ENCODE measurements at regions not wholly inside any gene's neighbourhood (a gene's known extent, or its start where the extent isn't known, plus 50 kb on each side); places are given as distances from the start of the nearest gene placed in this dataset.

DNA sequence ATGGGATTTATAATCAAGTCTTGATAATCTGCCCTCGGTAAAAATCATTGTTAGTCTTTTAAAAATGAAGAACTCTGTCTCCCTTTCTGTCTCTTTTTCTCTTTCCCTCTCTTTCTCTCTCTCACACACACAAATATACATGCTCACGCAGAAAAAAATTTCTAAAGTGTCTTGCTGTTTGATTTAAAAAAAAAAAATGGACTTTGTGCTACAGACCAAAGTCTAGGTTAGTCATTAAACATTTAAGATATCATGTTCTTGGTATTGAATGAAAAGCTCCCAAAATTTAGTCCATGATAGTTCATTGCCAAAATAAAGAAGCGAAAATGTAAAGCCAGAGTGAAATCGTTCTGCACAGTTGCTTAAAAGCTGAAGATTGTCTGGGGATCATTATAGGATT, 665.8 kb downstream of the SORCS1 start (continued):
- TF ChIP-seq, protein P1, sequence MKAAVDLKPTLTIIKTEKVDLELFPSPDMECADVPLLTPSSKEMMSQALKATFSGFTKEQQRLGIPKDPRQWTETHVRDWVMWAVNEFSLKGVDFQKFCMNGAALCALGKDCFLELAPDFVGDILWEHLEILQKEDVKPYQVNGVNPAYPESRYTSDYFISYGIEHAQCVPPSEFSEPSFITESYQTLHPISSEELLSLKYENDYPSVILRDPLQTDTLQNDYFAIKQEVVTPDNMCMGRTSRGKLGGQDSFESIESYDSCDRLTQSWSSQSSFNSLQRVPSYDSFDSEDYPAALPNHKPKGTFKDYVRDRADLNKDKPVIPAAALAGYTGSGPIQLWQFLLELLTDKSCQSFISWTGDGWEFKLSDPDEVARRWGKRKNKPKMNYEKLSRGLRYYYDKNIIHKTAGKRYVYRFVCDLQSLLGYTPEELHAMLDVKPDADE (IDR thresholded peaks at IDR 0.05), result no peak
- TF ChIP-seq POLR2AphosphoS5 (IDR thresholded peaks at IDR 0.05; ENCODE audit: low read depth) (no peak), EZH2 (IDR thresholded peaks at IDR 0.05; ENCODE audit: low read depth, unreplicated experiment) (no peak)

DNA sequence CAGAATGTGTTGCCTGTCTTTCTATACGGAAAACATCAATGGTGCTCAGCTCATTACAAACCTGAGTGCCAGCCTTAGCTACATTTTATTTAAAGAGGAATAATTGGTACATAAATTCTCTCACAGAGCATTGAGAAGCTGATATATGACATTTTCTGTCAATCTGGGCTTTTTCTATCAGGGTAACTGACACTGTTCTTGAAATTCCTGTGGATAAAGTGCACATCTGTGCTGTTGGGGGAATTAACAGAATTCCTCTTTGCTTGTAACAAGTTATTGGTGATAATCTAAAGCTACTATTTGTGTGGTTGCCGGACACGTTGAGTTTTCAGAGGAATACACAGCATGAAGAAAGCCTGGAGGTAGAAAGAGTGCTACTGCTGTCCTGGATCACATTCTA, 668.6 kb downstream of the SORCS1 start:
- no peak overlapping the region for H3K4me3 Mint-ChIP-seq
- no peak overlapping the region for H3K27ac ChIP-seq (ENCODE audit: low read depth)
- no peaks in the 10 kb centered on the region for H3K27me3 Mint-ChIP-seq (ENCODE audit: insufficient read depth, low read depth, poor library complexity)
- no peak for ATAC-seq
- no peak overlapping the region for H3K4me3 ChIP-seq
- TF ChIP-seq POLR2AphosphoS5 (IDR thresholded peaks at IDR 0.05; ENCODE audit: low read depth), result no peak
- no peak for TF ChIP-seq EZH2 (IDR thresholded peaks at IDR 0.05; ENCODE audit: low read depth, unreplicated experiment)
- TF ChIP-seq, protein P2, sequence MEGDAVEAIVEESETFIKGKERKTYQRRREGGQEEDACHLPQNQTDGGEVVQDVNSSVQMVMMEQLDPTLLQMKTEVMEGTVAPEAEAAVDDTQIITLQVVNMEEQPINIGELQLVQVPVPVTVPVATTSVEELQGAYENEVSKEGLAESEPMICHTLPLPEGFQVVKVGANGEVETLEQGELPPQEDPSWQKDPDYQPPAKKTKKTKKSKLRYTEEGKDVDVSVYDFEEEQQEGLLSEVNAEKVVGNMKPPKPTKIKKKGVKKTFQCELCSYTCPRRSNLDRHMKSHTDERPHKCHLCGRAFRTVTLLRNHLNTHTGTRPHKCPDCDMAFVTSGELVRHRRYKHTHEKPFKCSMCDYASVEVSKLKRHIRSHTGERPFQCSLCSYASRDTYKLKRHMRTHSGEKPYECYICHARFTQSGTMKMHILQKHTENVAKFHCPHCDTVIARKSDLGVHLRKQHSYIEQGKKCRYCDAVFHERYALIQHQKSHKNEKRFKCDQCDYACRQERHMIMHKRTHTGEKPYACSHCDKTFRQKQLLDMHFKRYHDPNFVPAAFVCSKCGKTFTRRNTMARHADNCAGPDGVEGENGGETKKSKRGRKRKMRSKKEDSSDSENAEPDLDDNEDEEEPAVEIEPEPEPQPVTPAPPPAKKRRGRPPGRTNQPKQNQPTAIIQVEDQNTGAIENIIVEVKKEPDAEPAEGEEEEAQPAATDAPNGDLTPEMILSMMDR (conservative IDR thresholded peaks at IDR 0.05; ENCODE audit: low read depth in 2 of 2), result no peak
- TF ChIP-seq CREB1 (CRISPR knock-in tag; IDR thresholded peaks at IDR 0.05; ENCODE audit: low read depth), result no peak
- no peak for TF ChIP-seq ZNF331 (CRISPR knock-in tag; IDR thresholded peaks at IDR 0.05; ENCODE audit: low read depth)
- TF ChIP-seq, protein P1 (IDR thresholded peaks at IDR 0.05), result no peak
- TF ChIP-seq ZNF114 (CRISPR knock-in tag; IDR thresholded peaks at IDR 0.05), result no peak
- no peaks in the 10 kb centered on the region for H3F3A ChIP-seq (replicated peaks; ENCODE audit: low read depth)
- no peaks in the 10 kb centered on the region for H3K9me2 ChIP-seq (ENCODE audit: insufficient read depth)
- 0 out of 3 replicates have a peak, but pooled peaks cover under 1% of the 10 kb centered on the region for H3K36me3 Mint-ChIP-seq (ENCODE audit: low read depth)
- no peak for DNase-seq (ENCODE audit: low spot score)
- H3K27me3 ChIP-seq (ENCODE audit: insufficient read depth), result no peaks in the 10 kb centered on the region
- H2AFZ ChIP-seq, result no peak overlapping the region
- peaks cover 3% of the 10 kb centered on the region for H3K9me3 Mint-ChIP-seq
- peaks cover 5% of the 10 kb centered on the region; the same call in 2 of the 3 replicates for H3K4me1 Mint-ChIP-seq
- peaks cover 9% of the 10 kb centered on the region; the same call in 1 of the 2 replicates for H3K4me1 ChIP-seq (ENCODE audit: insufficient read depth)
- H3K79me2 ChIP-seq (replicated peaks; ENCODE audit: insufficient read depth), result no peaks in the 10 kb centered on the region
- H3K36me3 ChIP-seq (ENCODE audit: insufficient read depth), result no peaks in the 10 kb centered on the region
- H4K20me1 ChIP-seq (replicated peaks; ENCODE audit: insufficient read depth), result no peaks in the 10 kb centered on the region
- H3K4me2 ChIP-seq, result no peak overlapping the region
- no peak overlapping the region for H3K27ac Mint-ChIP-seq

DNA sequence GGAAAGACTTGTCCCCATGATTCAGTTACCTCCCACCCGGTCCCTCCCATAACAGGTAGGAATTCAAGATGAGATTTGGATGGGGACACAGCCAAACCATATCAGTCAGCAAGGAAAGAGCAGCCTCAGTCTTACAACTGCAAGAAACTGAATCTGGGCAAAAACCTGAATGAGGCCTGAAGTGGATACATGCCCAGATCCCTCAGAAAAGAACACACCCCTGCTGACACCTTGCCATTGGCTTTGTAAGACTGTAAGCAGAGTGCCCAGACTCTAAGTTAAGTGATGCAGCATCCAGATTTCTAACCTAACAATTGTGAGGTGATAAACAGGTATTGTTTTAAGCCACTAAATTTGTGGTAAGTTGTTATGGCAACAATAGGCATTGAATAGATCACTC, 670.8 kb downstream of the SORCS1 start:
- Histone ChIP-seq H3K4me1 (ENCODE audit: insufficient read depth) (no peaks in the 10 kb centered on the region), H2AFZ (no peak overlapping the region), H3K4me3 (no peak overlapping the region), H3K27me3 (ENCODE audit: insufficient read depth) (no peaks in the 10 kb centered on the region), H3K9me2 (ENCODE audit: insufficient read depth) (no peaks in the 10 kb centered on the region), H3K27ac (ENCODE audit: low read depth) (no peak overlapping the region), H3F3A (replicated peaks; ENCODE audit: low read depth) (no peaks in the 10 kb centered on the region), H3K79me2 (replicated peaks; ENCODE audit: insufficient read depth) (no peaks in the 10 kb centered on the region), H4K20me1 (replicated peaks; ENCODE audit: insufficient read depth) (no peaks in the 10 kb centered on the region), H3K4me2 (no peak overlapping the region), H3K36me3 (ENCODE audit: insufficient read depth) (no peaks in the 10 kb centered on the region)
- H3K4me1 Mint-ChIP-seq, result no peaks in the 10 kb centered on the region
- peaks cover 6% of the 10 kb centered on the region for H3K9me3 Mint-ChIP-seq
- no peaks in the 10 kb centered on the region for H3K27me3 Mint-ChIP-seq (ENCODE audit: insufficient read depth, low read depth, poor library complexity)
- DNase-seq (ENCODE audit: low spot score) (no peak), ATAC-seq (no peak)
- 0 out of 3 replicates have a peak, but pooled peaks cover 4% of the 10 kb centered on the region for H3K36me3 Mint-ChIP-seq (ENCODE audit: low read depth)
- H3K4me3 Mint-ChIP-seq, result no peak overlapping the region
- no peak overlapping the region for H3K27ac Mint-ChIP-seq
- no peak for TF ChIP-seq EZH2 (IDR thresholded peaks at IDR 0.05; ENCODE audit: low read depth, unreplicated experiment)
- TF ChIP-seq, protein P3, sequence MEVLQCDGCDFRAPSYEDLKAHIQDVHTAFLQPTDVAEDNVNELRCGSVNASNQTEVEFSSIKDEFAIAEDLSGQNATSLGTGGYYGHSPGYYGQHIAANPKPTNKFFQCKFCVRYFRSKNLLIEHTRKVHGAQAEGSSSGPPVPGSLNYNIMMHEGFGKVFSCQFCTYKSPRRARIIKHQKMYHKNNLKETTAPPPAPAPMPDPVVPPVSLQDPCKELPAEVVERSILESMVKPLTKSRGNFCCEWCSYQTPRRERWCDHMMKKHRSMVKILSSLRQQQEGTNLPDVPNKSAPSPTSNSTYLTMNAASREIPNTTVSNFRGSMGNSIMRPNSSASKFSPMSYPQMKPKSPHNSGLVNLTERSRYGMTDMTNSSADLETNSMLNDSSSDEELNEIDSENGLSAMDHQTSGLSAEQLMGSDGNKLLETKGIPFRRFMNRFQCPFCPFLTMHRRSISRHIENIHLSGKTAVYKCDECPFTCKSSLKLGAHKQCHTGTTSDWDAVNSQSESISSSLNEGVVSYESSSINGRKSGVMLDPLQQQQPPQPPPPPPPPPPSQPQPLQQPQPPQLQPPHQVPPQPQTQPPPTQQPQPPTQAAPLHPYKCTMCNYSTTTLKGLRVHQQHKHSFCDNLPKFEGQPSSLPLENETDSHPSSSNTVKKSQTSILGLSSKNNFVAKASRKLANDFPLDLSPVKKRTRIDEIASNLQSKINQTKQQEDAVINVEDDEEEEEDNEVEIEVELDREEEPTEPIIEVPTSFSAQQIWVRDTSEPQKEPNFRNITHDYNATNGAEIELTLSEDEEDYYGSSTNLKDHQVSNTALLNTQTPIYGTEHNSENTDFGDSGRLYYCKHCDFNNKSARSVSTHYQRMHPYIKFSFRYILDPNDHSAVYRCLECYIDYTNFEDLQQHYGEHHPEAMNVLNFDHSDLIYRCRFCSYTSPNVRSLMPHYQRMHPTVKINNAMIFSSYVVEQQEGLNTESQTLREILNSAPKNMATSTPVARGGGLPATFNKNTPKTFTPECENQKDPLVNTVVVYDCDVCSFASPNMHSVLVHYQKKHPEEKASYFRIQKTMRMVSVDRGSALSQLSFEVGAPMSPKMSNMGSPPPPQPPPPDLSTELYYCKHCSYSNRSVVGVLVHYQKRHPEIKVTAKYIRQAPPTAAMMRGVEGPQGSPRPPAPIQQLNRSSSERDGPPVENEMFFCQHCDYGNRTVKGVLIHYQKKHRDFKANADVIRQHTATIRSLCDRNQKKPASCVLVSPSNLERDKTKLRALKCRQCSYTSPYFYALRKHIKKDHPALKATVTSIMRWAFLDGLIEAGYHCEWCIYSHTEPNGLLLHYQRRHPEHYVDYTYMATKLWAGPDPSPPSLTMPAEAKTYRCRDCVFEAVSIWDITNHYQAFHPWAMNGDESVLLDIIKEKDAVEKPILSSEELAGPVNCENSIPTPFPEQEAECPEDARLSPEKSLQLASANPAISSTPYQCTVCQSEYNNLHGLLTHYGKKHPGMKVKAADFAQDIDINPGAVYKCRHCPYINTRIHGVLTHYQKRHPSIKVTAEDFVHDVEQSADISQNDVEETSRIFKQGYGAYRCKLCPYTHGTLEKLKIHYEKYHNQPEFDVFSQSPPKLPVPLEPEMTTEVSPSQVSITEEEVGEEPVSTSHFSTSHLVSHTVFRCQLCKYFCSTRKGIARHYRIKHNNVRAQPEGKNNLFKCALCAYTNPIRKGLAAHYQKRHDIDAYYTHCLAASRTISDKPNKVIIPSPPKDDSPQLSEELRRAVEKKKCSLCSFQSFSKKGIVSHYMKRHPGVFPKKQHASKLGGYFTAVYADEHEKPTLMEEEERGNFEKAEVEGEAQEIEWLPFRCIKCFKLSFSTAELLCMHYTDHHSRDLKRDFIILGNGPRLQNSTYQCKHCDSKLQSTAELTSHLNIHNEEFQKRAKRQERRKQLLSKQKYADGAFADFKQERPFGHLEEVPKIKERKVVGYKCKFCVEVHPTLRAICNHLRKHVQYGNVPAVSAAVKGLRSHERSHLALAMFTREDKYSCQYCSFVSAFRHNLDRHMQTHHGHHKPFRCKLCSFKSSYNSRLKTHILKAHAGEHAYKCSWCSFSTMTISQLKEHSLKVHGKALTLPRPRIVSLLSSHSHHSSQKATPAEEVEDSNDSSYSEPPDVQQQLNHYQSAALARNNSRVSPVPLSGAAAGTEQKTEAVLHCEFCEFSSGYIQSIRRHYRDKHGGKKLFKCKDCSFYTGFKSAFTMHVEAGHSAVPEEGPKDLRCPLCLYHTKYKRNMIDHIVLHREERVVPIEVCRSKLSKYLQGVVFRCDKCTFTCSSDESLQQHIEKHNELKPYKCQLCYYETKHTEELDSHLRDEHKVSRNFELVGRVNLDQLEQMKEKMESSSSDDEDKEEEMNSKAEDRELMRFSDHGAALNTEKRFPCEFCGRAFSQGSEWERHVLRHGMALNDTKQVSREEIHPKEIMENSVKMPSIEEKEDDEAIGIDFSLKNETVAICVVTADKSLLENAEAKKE (CRISPR knock-in tag; IDR thresholded peaks at IDR 0.05), result no peak
- TF ChIP-seq CREB1 (CRISPR knock-in tag; IDR thresholded peaks at IDR 0.05; ENCODE audit: low read depth), result no peak
- no peak for TF ChIP-seq JUNB (IDR thresholded peaks at IDR 0.05; ENCODE audit: unreplicated experiment)
- TF ChIP-seq STAT1 (IDR thresholded peaks at IDR 0.05; ENCODE audit: unreplicated experiment), result no peak

All from GM23338 (cell line).